ENCODE measurements at regions not wholly inside any gene's neighbourhood (a gene's known extent, or its start where the extent isn't known, plus 50 kb on each side); places are given as distances from the start of the nearest gene placed in this dataset.

DNA sequence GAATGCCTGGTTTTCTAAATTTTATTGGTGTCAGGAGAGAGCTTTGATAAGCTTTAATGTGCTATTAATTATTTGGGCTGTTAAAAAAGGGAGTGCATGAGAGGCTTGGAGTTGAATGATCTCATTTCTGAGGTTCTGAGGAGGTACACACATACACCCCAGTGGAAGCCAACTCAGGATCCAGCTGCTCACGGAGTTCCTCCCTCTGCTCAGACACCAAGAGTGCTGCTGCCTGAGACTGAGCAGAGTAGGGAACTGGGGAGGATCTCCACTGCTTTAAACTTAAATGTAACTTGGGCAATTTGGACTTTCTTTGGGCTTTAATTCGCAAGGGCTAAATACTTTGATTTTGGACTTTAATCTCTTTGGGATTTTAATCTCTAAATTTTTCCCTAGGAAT is 414.4 kb upstream of the CADM1 start:
- no peak for TF ChIP-seq EZH2phosphoT487 (IDR thresholded peaks at IDR 0.05)
- TF ChIP-seq, protein P1, sequence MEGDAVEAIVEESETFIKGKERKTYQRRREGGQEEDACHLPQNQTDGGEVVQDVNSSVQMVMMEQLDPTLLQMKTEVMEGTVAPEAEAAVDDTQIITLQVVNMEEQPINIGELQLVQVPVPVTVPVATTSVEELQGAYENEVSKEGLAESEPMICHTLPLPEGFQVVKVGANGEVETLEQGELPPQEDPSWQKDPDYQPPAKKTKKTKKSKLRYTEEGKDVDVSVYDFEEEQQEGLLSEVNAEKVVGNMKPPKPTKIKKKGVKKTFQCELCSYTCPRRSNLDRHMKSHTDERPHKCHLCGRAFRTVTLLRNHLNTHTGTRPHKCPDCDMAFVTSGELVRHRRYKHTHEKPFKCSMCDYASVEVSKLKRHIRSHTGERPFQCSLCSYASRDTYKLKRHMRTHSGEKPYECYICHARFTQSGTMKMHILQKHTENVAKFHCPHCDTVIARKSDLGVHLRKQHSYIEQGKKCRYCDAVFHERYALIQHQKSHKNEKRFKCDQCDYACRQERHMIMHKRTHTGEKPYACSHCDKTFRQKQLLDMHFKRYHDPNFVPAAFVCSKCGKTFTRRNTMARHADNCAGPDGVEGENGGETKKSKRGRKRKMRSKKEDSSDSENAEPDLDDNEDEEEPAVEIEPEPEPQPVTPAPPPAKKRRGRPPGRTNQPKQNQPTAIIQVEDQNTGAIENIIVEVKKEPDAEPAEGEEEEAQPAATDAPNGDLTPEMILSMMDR (IDR thresholded peaks at IDR 0.05), result no peak
- TF ChIP-seq EZH2 (IDR thresholded peaks at IDR 0.05), result no peak
